Muscle layer of colon (tissue), 2 donors: ENCODE measurements at regions not wholly inside any gene's neighbourhood (a gene's known extent, or its start where the extent isn't known, plus 50 kb on each side); places are given as distances from the start of the nearest gene placed in this dataset.

Experiments
- H3K27ac ChIP-seq: one replicate; pipeline ENCODE4 v1.7.0; 2013; ENCODE audit warnings: low read depth, mild to moderate bottlenecking, low read length, moderate library complexity
- H3K27me3 ChIP-seq, 2 donors: one replicate each; pipeline ENCODE4 v1.7.0; 2013; ENCODE audit warnings: low read length in 2 of 2, mild to moderate bottlenecking in 2 of 2; ENCODE audit not compliant: insufficient read depth in 2 of 2, control insufficient read depth in 1 of 2
- H3K36me3 ChIP-seq: one replicate; pipeline ENCODE4 v1.7.0; 2013; ENCODE audit warnings: mild to moderate bottlenecking, low read length; ENCODE audit not compliant: insufficient read depth
- H3K4me1 ChIP-seq: one replicate; pipeline ENCODE4 v1.7.0; 2013; ENCODE audit warnings: mild to moderate bottlenecking, low read length; ENCODE audit not compliant: insufficient read depth
- H3K4me3 ChIP-seq, 2 donors: one replicate each; pipeline ENCODE4 v1.7.0; 2013; ENCODE audit warnings: low read length in 2 of 2, low read depth in 1 of 2, mild to moderate bottlenecking in 1 of 2, moderate library complexity in 1 of 2
- H3K9ac ChIP-seq: one replicate; pipeline ENCODE4 v1.7.0; 2013; ENCODE audit warnings: low read length
- H3K9me3 ChIP-seq: one replicate; pipeline ENCODE4 v1.7.0; 2013; ENCODE audit warnings: mild to moderate bottlenecking, low read length
- donor health status: abdominal sarcoma.
- donor health status: Adenocarcinoma of cecum.

GRCh38 chr3:87136066-87136596 lies 91.0 kb upstream of the CHMP2B start:
- Histone ChIP-seq H3K9me3 (peaks cover 5% of the 10 kb centered on the region), H3K27me3 (no peaks in the 10 kb centered on the region), H3K9ac (no peak overlapping the region), H3K4me1 (no peaks in the 10 kb centered on the region), H3K27ac (no peak overlapping the region), H3K4me3 (no peak overlapping the region), H3K36me3 (no peaks in the 10 kb centered on the region)

GRCh38 chr3:87135412-87135811 lies 91.7 kb upstream of the CHMP2B start:
- H3K4me1 ChIP-seq, result no peaks in the 10 kb centered on the region
- no peaks in the 10 kb centered on the region for H3K9me3 ChIP-seq
- H3K9ac ChIP-seq, result no peak overlapping the region
- no peak overlapping the region for H3K27ac ChIP-seq
- no peak overlapping the region for H3K4me3 ChIP-seq
- no peaks in the 10 kb centered on the region for H3K27me3 ChIP-seq
- no peaks in the 10 kb centered on the region for H3K36me3 ChIP-seq

- H3K27ac ChIP-seq, result no peak overlapping the region
- no peaks in the 10 kb centered on the region for H3K4me1 ChIP-seq
- no peaks in the 10 kb centered on the region for H3K27me3 ChIP-seq
- no peaks in the 10 kb centered on the region for H3K36me3 ChIP-seq
- no peaks in the 10 kb centered on the region for H3K9me3 ChIP-seq
- H3K4me3 ChIP-seq, result no peak overlapping the region
- H3K9ac ChIP-seq, result no peak overlapping the region
These were observed 94.3 kb upstream of the CHMP2B start for GRCh38 chr3:87132801-87133200.

GRCh38 chr3:87128006-87128405 lies 99.1 kb upstream of the CHMP2B start:
- Histone ChIP-seq H3K9me3 (no peaks in the 10 kb centered on the region), H3K27me3 (no peaks in the 10 kb centered on the region), H3K4me3 (no peak overlapping the region), H3K27ac (no peak overlapping the region), H3K9ac (no peak overlapping the region), H3K36me3 (no peaks in the 10 kb centered on the region), H3K4me1 (no peaks in the 10 kb centered on the region)

GRCh38 chr3:87127281-87127680 lies 99.8 kb upstream of the CHMP2B start:
- Histone ChIP-seq H3K27ac (no peak overlapping the region), H3K36me3 (no peaks in the 10 kb centered on the region), H3K4me3 (no peak overlapping the region), H3K9me3 (no peaks in the 10 kb centered on the region), H3K4me1 (no peaks in the 10 kb centered on the region), H3K9ac (no peak overlapping the region), H3K27me3 (no peaks in the 10 kb centered on the region)

- no peaks in the 10 kb centered on the region for H3K9me3 ChIP-seq
- H3K27me3 ChIP-seq, result no peaks in the 10 kb centered on the region
- H3K9ac ChIP-seq, result no peak overlapping the region
- no peak overlapping the region for H3K27ac ChIP-seq
- H3K4me1 ChIP-seq, result no peaks in the 10 kb centered on the region
- H3K4me3 ChIP-seq, result no peak overlapping the region
- no peaks in the 10 kb centered on the region for H3K36me3 ChIP-seq
These were observed 100.8 kb upstream of the CHMP2B start for GRCh38 chr3:87126321-87126720.

GRCh38 chr3:87125116-87125515 lies 102.0 kb upstream of the CHMP2B start:
- Histone ChIP-seq H3K4me3 (no peak overlapping the region), H3K36me3 (no peaks in the 10 kb centered on the region), H3K27me3 (no peaks in the 10 kb centered on the region), H3K9ac (no peak overlapping the region), H3K4me1 (no peaks in the 10 kb centered on the region), H3K27ac (no peak overlapping the region), H3K9me3 (no peaks in the 10 kb centered on the region)

- no peaks in the 10 kb centered on the region for H3K27me3 ChIP-seq
- H3K4me1 ChIP-seq, result no peaks in the 10 kb centered on the region
- H3K9me3 ChIP-seq, result no peaks in the 10 kb centered on the region
- H3K9ac ChIP-seq, result no peak overlapping the region
- H3K36me3 ChIP-seq, result no peaks in the 10 kb centered on the region
- no peak overlapping the region for H3K4me3 ChIP-seq
- no peak overlapping the region for H3K27ac ChIP-seq
These were observed 104.3 kb upstream of the CHMP2B start for GRCh38 chr3:87122766-87123165.

- no peak overlapping the region for H3K9ac ChIP-seq
- no peaks in the 10 kb centered on the region for H3K27me3 ChIP-seq
- H3K27ac ChIP-seq, result no peak overlapping the region
- no peaks in the 10 kb centered on the region for H3K4me1 ChIP-seq
- no peaks in the 10 kb centered on the region for H3K9me3 ChIP-seq
- no peaks in the 10 kb centered on the region for H3K36me3 ChIP-seq
- H3K4me3 ChIP-seq, result no peak overlapping the region
These were observed 105.3 kb upstream of the CHMP2B start for GRCh38 chr3:87121856-87122255.

GRCh38 chr3:87120881-87121280 lies 106.2 kb upstream of the CHMP2B start:
- no peaks in the 10 kb centered on the region for H3K36me3 ChIP-seq
- no peaks in the 10 kb centered on the region for H3K27me3 ChIP-seq
- H3K4me1 ChIP-seq, result no peaks in the 10 kb centered on the region
- H3K9me3 ChIP-seq, result no peaks in the 10 kb centered on the region
- H3K4me3 ChIP-seq, result no peak overlapping the region
- H3K9ac ChIP-seq, result no peak overlapping the region
- H3K27ac ChIP-seq, result no peak overlapping the region

- H3K4me1 ChIP-seq, result no peaks in the 10 kb centered on the region
- H3K9ac ChIP-seq, result no peak overlapping the region
- H3K27ac ChIP-seq, result no peak overlapping the region
- H3K36me3 ChIP-seq, result no peaks in the 10 kb centered on the region
- H3K9me3 ChIP-seq, result no peaks in the 10 kb centered on the region
- H3K27me3 ChIP-seq, result no peaks in the 10 kb centered on the region
- no peak overlapping the region for H3K4me3 ChIP-seq
These were observed 106.9 kb upstream of the CHMP2B start for GRCh38 chr3:87120236-87120635.

- Histone ChIP-seq H3K4me3 (no peak overlapping the region), H3K9ac (no peak overlapping the region), H3K27me3 (no peaks in the 10 kb centered on the region), H3K36me3 (no peaks in the 10 kb centered on the region), H3K9me3 (no peaks in the 10 kb centered on the region), H3K27ac (no peak overlapping the region), H3K4me1 (no peaks in the 10 kb centered on the region)
These were observed 117.6 kb upstream of the CHMP2B start for GRCh38 chr3:87109465-87109864.
